HCT116 (cell line): ENCODE measurements at regions not wholly inside any gene's neighbourhood (a gene's known extent, or its start where the extent isn't known, plus 50 kb on each side); places are given as distances from the start of the nearest gene placed in this dataset.

Source experiments
- ATAC-seq: fragments of 200-7000 bp; cut with Tn5 transposase; 2 replicates; pipeline ENCODE4 v1.9.1; 2020; ENCODE audit warnings: mild to moderate bottlenecking, moderate library complexity
- BruUV-seq: library from RNA; stranded (reverse); fragments of 400-500 nt; replicated peaks from 2 replicates; lab custom pipeline; 2021; lab: Mats Ljungman, UMichigan
- CTCF ChIA-PET: fragments of 300-600 bp; sonication (Branson Sonifier 250); formaldehyde crosslinking; loops from one replicate; lab custom pipeline; 2021; ENCODE audit warnings: antibody characterized with exemption; lab: Charles Lee
- POLR2A ChIA-PET: fragments of 300-600, 350-600 bp; sonication (Branson Sonifier 250); formaldehyde crosslinking; loops from one replicate; lab custom pipeline; 2021; ENCODE audit warnings: antibody characterized with exemption; lab: Charles Lee
- RAD21 ChIA-PET, 2 experiments: fragments of 300-600 bp; sonication (Branson Sonifier 250); formaldehyde crosslinking; loops; one replicate each; lab custom pipeline; 2023; ENCODE audit warnings: low total read pairs in 2 of 2; ENCODE audit not compliant: uncharacterized antibody in 2 of 2, unreplicated experiment in 2 of 2, low non-redundant PET in 1 of 2; lab: Charles Lee
- DNase-seq: peaks from one replicate; pipeline ENCODE4 v3.0.0-alpha.2; 2010; ENCODE audit warnings: low read depth, low spot score
- H2AFZ ChIP-seq: fragments of 200-600 bp; shearing (Covaris generic), sonication (generic); 2 replicates; pipeline ENCODE4 v1.6.1; 2017; ENCODE audit warnings: low read depth, mixed run types, mixed read lengths, antibody characterized with exemption, low read length; ENCODE audit not compliant: poor library complexity, severe bottlenecking
- H3K27ac ChIP-seq: 2 replicates; pipeline ENCODE4 v1.5.1; 2012; ENCODE audit warnings: low read depth, low read length
- H3K27me3 ChIP-seq: fragments of 200-600 bp; sonication (generic); 2 replicates; pipeline ENCODE4 v1.6.1; 2016; ENCODE audit warnings: mixed run types, low read length, mixed read lengths; ENCODE audit not compliant: insufficient read depth
- H3K36me3 ChIP-seq, 2 experiments: fragments of 200-500 bp in 1 of 2; fragments of 200-600 bp in 1 of 2; sonication (Bioruptor generic) in 1 of 2; sonication (generic) in 1 of 2; 2 replicates each; pipeline versions ENCODE4 v1.5.1 to v1.6.1; 2014 to 2016; ENCODE audit warnings: low read length in 2 of 2, inconsistent platforms in 1 of 2, mixed read lengths in 1 of 2, mixed run types in 1 of 2; ENCODE audit not compliant: insufficient read depth in 2 of 2, control insufficient read depth in 1 of 2
- H3K4me1 ChIP-seq, 2 experiments: fragments of 200-600 bp in 1 of 2; sonication (generic) in 1 of 2; 2 replicates each; pipeline versions ENCODE4 v1.5.1 to v1.6.1; 2012 to 2017; ENCODE audit warnings: low read length in 2 of 2, inconsistent platforms in 1 of 2, mild to moderate bottlenecking in 1 of 2, mixed read lengths in 1 of 2, mixed run types in 1 of 2, moderate library complexity in 1 of 2; ENCODE audit not compliant: insufficient read depth in 2 of 2, control insufficient read depth in 1 of 2
- H3K4me2 ChIP-seq: fragments of 200-600 bp; sonication (generic); 2 replicates; pipeline ENCODE4 v1.6.1; 2017; ENCODE audit warnings: mixed run types, low read length, mixed read lengths
- H3K4me3 ChIP-seq, 2 experiments: fragments of 200-600 bp in 1 of 2; sonication (generic) in 1 of 2; replicated peaks in 1 of 2; 2 replicates each; pipeline ENCODE4 v1.5.1; 2011 to 2016; ENCODE audit warnings: low read length in 2 of 2, control low read depth in 1 of 2, low read depth in 1 of 2, mild to moderate bottlenecking in 1 of 2, mixed read lengths in 1 of 2, mixed run types in 1 of 2
- H3K79me2 ChIP-seq: fragments of 200-600 bp; sonication (generic); 2 replicates; pipeline ENCODE4 v1.6.1; 2017; ENCODE audit warnings: mild to moderate bottlenecking, mixed run types, low read length, moderate library complexity, mixed read lengths; ENCODE audit not compliant: insufficient read depth
- H3K9ac ChIP-seq: fragments of 200-600 bp; sonication (generic); 2 replicates; pipeline ENCODE4 v1.6.1; 2016; ENCODE audit warnings: low read length, mixed read lengths
- H3K9me2 ChIP-seq: fragments of 200-600 bp; sonication (generic), shearing (Covaris generic); 2 replicates; pipeline ENCODE4 v1.6.1; 2017; ENCODE audit warnings: mixed run types, mild to moderate bottlenecking, moderate library complexity; ENCODE audit not compliant: insufficient read depth
- H3K9me3 ChIP-seq, 2 experiments: fragments of 200-500 bp in 1 of 2; fragments of 200-600 bp in 1 of 2; sonication (Bioruptor generic) in 1 of 2; sonication (generic) in 1 of 2; 2 replicates each; pipeline ENCODE4 v1.6.1; 2014 to 2017; ENCODE audit warnings: low read length in 2 of 2, mixed read lengths in 2 of 2, inconsistent platforms in 1 of 2, low read depth in 1 of 2, mild to moderate bottlenecking in 1 of 2, mixed run types in 1 of 2, moderate library complexity in 1 of 2; ENCODE audit not compliant: control insufficient read depth in 1 of 2, insufficient read depth in 1 of 2
- H4K20me1 ChIP-seq: fragments of 200-600 bp; sonication (generic), shearing (Covaris generic); 2 replicates; pipeline ENCODE4 v1.6.1; 2017; ENCODE audit warnings: mixed run types, mild to moderate bottlenecking, moderate library complexity; ENCODE audit not compliant: insufficient read depth
- CBX3 ChIP-seq: IDR thresholded peaks from 2 replicates; pipeline ENCODE4 v1.6.1; 2012; ENCODE audit warnings: low read depth
- CEBPB ChIP-seq: IDR thresholded peaks from 2 replicates; pipeline ENCODE4 v1.6.1; 2012; ENCODE audit warnings: low read depth
- CTCF ChIP-seq, 3 experiments: fragments of 200-600 bp in 1 of 3; sonication (generic) in 1 of 3; IDR thresholded peaks in 2 of 3; conservative IDR thresholded peaks in 1 of 3; 2 replicates each; pipeline ENCODE4 v1.5.1; 2012 to 2017; ENCODE audit warnings: low read depth in 2 of 3, low read length in 2 of 3, antibody characterized with exemption in 1 of 3, borderline replicate concordance in 1 of 3, control low read depth in 1 of 3, mild to moderate bottlenecking in 1 of 3, mixed read lengths in 1 of 3, mixed run types in 1 of 3, moderate library complexity in 1 of 3; ENCODE audit not compliant: insufficient read depth in 1 of 3
- EGR1 ChIP-seq: IDR thresholded peaks from 2 replicates; pipeline ENCODE4 v1.6.1; 2012; ENCODE audit warnings: low read depth
- EZH2phosphoT487 ChIP-seq: fragments of 200-600 bp; IDR thresholded peaks from 2 replicates; pipeline ENCODE4 v1.6.1; 2018; ENCODE audit warnings: antibody characterized with exemption, borderline replicate concordance
- FOSL1 ChIP-seq: IDR thresholded peaks from 2 replicates; pipeline ENCODE4 v1.6.1; 2012; ENCODE audit warnings: low read depth
- JUND ChIP-seq: IDR thresholded peaks from 2 replicates; pipeline ENCODE4 v1.6.1; 2012
- MAX ChIP-seq: IDR thresholded peaks from 2 replicates; pipeline ENCODE4 v1.6.1; 2012
- POLR2A ChIP-seq: IDR thresholded peaks from 2 replicates; pipeline ENCODE4 v1.7.0; 2011; ENCODE audit warnings: borderline replicate concordance; ENCODE audit not compliant: insufficient read depth, insufficient read length; ENCODE audit errors: extremely low read depth
- POLR2AphosphoS5 ChIP-seq: IDR thresholded peaks from 2 replicates; pipeline ENCODE4 v1.6.1; 2011; ENCODE audit warnings: mild to moderate bottlenecking, low read depth, low read length, moderate library complexity
- RAD21 ChIP-seq: IDR thresholded peaks from 2 replicates; pipeline ENCODE4 v1.6.1; 2012; ENCODE audit warnings: low read depth, mild to moderate bottlenecking
- SIN3A ChIP-seq: IDR thresholded peaks from 2 replicates; pipeline ENCODE4 v1.6.1; 2012; ENCODE audit warnings: low read depth
- SRF ChIP-seq: IDR thresholded peaks from 2 replicates; pipeline ENCODE4 v1.6.1; 2012; ENCODE audit warnings: low read depth
- TCF7L2 ChIP-seq: IDR thresholded peaks from 2 replicates; pipeline ENCODE4 v1.7.0; 2011; ENCODE audit warnings: borderline replicate concordance, inconsistent platforms; ENCODE audit not compliant: insufficient read depth, insufficient read length; ENCODE audit errors: extremely low read depth
- YY1 ChIP-seq: IDR thresholded peaks from 2 replicates; pipeline ENCODE4 v1.6.1; 2011; ENCODE audit warnings: low read length, low read depth, moderate library complexity, mild to moderate bottlenecking; ENCODE audit not compliant: insufficient replicate concordance; ENCODE audit errors: extremely low read depth
- ZBTB33 ChIP-seq: IDR thresholded peaks from 2 replicates; pipeline ENCODE4 v1.6.1; 2011; ENCODE audit warnings: mild to moderate bottlenecking, low read length, moderate library complexity; ENCODE audit not compliant: insufficient replicate concordance; ENCODE audit errors: extremely low read depth
- ZFX ChIP-seq: fragments of 450-650 bp; IDR thresholded peaks from 2 replicates; pipeline ENCODE4 v1.6.1; 2017
- ZNF274 ChIP-seq: fragments of 200-500 bp; sonication (Bioruptor generic); IDR thresholded peaks from 2 replicates; pipeline ENCODE4 v1.6.1; 2014; ENCODE audit warnings: mild to moderate bottlenecking, low read depth, low read length, inconsistent platforms
- intact Hi-C: fragments of 100-400 bp; cut with micrococcal nuclease; formaldehyde crosslinking; loops from 2 replicates; pipeline ENCODE4 v1.10.0; 2022
- TF ChIP-seq, protein P1 (sequence below): IDR thresholded peaks from 2 replicates; pipeline ENCODE4 v1.6.1; 2012; ENCODE audit warnings: low read depth
- TF ChIP-seq, protein P2 (sequence below): IDR thresholded peaks from 2 replicates; pipeline ENCODE4 v1.6.1; 2012

DNA sequence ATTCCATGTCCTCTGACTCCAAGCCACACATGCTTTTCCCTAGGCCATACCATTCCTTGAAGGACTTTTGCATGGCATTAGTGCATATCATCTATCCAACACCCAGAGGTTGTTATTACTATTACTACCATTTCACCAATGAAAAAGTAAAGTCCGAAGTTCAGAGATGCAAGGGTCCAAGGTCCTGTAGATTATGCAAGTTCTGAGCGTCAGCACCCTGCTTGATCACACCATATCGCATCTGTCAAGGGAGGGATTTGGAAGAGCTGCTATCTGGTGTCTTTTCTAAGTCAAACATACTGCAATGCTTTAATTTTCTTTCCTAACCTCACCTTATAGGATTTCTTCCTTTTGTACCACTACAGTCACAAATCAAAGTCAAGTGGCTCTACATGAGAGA is 214.7 kb upstream of the CADM1 start:
- H3K9me3 ChIP-seq, result no peaks in the 10 kb centered on the region; a peak in 2 of 4 replicates
- no peaks in the 10 kb centered on the region for H3K4me1 ChIP-seq
- no peak for TF ChIP-seq EZH2phosphoT487
- no peak for TF ChIP-seq CBX3
- no peak for TF ChIP-seq CEBPB
- no peak for TF ChIP-seq ZBTB33
- no peak for TF ChIP-seq JUND
- TF ChIP-seq, protein P1, sequence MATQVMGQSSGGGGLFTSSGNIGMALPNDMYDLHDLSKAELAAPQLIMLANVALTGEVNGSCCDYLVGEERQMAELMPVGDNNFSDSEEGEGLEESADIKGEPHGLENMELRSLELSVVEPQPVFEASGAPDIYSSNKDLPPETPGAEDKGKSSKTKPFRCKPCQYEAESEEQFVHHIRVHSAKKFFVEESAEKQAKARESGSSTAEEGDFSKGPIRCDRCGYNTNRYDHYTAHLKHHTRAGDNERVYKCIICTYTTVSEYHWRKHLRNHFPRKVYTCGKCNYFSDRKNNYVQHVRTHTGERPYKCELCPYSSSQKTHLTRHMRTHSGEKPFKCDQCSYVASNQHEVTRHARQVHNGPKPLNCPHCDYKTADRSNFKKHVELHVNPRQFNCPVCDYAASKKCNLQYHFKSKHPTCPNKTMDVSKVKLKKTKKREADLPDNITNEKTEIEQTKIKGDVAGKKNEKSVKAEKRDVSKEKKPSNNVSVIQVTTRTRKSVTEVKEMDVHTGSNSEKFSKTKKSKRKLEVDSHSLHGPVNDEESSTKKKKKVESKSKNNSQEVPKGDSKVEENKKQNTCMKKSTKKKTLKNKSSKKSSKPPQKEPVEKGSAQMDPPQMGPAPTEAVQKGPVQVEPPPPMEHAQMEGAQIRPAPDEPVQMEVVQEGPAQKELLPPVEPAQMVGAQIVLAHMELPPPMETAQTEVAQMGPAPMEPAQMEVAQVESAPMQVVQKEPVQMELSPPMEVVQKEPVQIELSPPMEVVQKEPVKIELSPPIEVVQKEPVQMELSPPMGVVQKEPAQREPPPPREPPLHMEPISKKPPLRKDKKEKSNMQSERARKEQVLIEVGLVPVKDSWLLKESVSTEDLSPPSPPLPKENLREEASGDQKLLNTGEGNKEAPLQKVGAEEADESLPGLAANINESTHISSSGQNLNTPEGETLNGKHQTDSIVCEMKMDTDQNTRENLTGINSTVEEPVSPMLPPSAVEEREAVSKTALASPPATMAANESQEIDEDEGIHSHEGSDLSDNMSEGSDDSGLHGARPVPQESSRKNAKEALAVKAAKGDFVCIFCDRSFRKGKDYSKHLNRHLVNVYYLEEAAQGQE, result no peak
- no peak for TF ChIP-seq YY1
- no peak for TF ChIP-seq TCF7L2
- no peak for TF ChIP-seq RAD21
- TF ChIP-seq MAX, result no peak
- no peak for TF ChIP-seq EGR1
- no peak for TF ChIP-seq SIN3A
- TF ChIP-seq POLR2A, result no peak
- no peak for TF ChIP-seq CTCF (IDR thresholded peaks at IDR 0.05 in 2 of 3, conservative IDR thresholded peaks at IDR 0.05 in 1 of 3; ENCODE audit: borderline replicate concordance in 1 of 3, insufficient read depth in 1 of 3, low read depth in 2 of 3, low read length in 2 of 3)
- no peak for TF ChIP-seq ZNF274
- TF ChIP-seq, protein P2, sequence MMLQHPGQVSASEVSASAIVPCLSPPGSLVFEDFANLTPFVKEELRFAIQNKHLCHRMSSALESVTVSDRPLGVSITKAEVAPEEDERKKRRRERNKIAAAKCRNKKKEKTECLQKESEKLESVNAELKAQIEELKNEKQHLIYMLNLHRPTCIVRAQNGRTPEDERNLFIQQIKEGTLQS, result no peak
- no peak for TF ChIP-seq POLR2AphosphoS5
- TF ChIP-seq FOSL1, result no peak
- TF ChIP-seq SRF, result no peak
- no peak for TF ChIP-seq ZFX
- RAD21 ChIA-PET, result no interaction called here
- H3K9me2 ChIP-seq, result no peaks in the 10 kb centered on the region
- no peak overlapping the region for H3K4me2 ChIP-seq
- no peak overlapping the region for H3K4me3 ChIP-seq
- POLR2A ChIA-PET, result no interaction called here
- DNase-seq (no peak), ATAC-seq (no peak)
- H3K79me2 ChIP-seq, result no peaks in the 10 kb centered on the region
- BruUV-seq, result no TSS peak
- H3K27ac ChIP-seq, result no peak overlapping the region
- no peak overlapping the region for H2AFZ ChIP-seq
- no peak overlapping the region for H3K9ac ChIP-seq
- intact Hi-C loops, result no loop called here
- no peaks in the 10 kb centered on the region for H3K36me3 ChIP-seq
- no peaks in the 10 kb centered on the region for H4K20me1 ChIP-seq
- CTCF ChIA-PET, result no interaction called here
- no peaks in the 10 kb centered on the region for H3K27me3 ChIP-seq
